Fibroblast of skin of back (primary cell): ENCODE measurements at regions not wholly inside any gene's neighbourhood (a gene's known extent, or its start where the extent isn't known, plus 50 kb on each side); places are given as distances from the start of the nearest gene placed in this dataset.
"Not testable (repeated sequence)": the region's sequence is repeated elsewhere in the genome, so short reads cannot be mapped to it uniquely, and the experiment has no call there.

Experiments
- DNase-seq: peaks from one replicate; pipeline ENCODE4 v3.0.0-alpha.2; 2013

GRCh38 chr2:129417041-129417440, 562.4 kb upstream of the RAB6C start:
- DNase-seq = not testable (repeated sequence)

DNA sequence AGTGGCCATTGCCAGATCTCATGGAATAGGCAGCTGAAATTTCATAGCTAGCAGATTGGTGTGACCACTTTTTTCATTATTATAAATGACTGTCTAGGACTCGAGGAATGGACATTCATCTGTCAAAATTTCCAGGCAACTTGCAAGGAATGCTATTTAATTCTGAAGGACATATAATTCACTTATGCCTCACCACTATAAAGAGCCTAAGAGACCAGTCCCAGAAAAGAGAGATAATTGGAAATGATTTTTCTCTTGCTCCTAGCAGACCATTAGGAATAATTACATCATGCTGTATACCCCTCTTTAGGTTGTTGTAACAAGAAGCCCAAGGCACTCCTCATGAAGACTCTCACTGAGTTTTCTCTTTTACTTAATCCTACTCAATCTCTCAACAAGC, 557.4 kb upstream of the RAB6C start:
- DNase-seq = no peak

- DNase-seq = no peak
Measured at GRCh38 chr2:129428086-129428660, 551.3 kb upstream of the RAB6C start.

GRCh38 chr2:129430911-129431310, 548.6 kb upstream of the RAB6C start:
- DNase-seq = no peak

- no peak for DNase-seq
Measured at GRCh38 chr2:129431881-129432280, 547.6 kb upstream of the RAB6C start.

DNA sequence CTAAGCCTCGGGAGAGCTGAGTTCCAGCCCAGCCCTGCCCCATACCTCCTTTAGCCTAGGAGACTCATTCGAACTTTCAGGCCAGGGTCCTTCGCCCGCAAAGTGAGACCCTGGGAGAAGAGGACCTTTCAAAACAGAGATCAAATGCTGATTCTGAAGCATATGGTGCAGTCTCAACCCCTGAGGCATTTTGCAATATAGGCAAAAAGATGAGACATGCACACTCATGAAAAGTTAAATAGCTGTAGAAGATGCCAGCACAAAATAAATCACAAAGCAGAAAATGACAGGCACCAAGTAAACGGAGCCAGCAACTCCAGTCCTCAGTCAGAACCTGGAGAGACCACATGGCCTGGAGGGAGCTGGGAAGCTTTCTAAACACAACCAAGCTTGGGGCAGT, 542.7 kb upstream of the RAB6C start:
- DNase-seq = no peak

GRCh38 chr2:129437725-129438124, 541.7 kb upstream of the RAB6C start:
- DNase-seq = no peak

DNA sequence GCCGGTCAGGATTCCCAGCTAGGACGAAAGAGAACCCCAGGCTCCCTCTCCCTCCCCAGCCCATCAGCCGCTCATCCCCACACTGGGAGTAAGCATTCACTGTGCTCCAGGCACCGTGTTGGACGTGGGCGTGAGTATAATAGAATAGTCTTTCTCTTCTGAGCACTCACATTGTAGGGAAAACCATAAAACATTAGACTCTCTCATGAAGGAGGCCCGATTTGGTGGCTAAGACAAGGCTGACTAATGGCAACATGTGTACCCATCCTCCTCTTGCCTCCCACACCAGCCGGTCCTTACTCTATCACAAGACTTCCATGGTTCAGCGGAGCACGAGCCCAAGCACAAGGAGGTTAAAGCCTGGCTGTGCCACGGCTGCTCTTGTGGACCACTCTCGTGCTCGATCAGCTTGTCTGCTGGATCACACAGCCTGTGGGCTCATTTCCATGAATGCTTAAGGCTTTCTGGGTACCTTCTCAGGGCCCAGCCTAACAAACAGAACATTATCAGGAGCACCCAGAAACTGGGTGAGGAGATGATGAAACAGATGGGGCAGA, 540.9 kb upstream of the RAB6C start:
- no peak for DNase-seq

DNA sequence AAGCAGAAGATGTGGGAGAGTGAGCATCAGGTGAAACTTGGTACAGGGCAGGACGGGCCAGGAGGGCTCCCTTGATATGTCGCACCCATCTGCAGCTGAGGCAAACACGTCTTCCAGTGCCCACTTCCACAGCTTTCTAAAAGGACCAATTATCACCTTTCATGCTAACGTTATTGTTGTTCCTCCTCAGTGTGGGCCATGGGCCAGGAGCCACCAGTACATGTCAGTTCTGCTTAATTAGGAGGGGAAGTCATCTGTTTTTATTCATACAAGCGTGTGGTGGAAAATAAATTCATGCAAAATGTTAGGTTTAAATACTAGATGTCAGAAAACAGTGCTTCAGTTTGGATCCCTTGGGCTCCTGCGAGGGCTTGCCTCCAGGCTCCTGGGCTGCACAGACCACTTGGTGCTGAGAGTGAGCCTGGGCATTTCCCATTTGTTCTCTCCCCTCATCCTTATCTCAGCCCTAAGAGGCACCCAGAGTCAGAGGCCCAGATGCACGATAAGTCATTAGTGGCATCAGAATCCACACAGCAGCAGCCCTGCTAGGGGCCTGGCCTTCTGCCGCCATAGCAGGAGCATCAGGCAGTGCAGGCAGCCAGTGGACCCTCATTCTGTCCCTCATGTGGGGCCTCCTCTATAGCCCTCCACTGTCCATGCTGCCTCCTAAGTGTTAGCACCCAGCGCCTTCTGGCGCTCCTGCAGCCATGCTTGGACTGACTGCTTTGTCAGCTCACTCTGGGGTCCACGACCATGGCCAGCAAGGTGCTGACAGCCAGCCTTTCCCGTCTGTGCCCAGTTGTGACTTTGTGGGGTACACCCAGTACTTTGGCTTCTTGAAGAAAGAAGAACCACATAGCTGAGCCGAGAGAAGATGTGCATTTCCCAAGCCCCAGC, 539.8 kb upstream of the RAB6C start:
- DNase-seq = no peak

DNA sequence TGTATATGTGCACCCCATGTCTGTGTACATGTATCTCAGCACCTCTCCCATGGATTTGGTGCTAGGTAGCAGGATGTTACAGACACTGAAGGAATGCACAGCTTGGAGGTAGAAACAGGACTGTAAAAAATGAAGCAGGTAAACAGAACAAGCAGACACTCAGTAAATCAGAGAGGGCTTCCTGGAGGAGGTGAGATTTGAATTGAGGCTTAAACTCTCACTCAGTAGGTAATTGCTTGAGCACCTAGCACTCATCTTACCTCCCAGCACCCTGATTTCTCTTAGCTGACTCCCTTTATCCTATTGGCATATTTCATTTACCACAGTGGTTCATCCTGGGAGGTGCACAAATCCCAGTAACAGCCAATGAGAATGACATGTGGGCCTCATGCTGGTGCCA, 537.9 kb upstream of the RAB6C start:
- no peak for DNase-seq

- DNase-seq = no peak
Measured at GRCh38 chr2:129443235-129443864, 536.1 kb upstream of the RAB6C start.

DNA sequence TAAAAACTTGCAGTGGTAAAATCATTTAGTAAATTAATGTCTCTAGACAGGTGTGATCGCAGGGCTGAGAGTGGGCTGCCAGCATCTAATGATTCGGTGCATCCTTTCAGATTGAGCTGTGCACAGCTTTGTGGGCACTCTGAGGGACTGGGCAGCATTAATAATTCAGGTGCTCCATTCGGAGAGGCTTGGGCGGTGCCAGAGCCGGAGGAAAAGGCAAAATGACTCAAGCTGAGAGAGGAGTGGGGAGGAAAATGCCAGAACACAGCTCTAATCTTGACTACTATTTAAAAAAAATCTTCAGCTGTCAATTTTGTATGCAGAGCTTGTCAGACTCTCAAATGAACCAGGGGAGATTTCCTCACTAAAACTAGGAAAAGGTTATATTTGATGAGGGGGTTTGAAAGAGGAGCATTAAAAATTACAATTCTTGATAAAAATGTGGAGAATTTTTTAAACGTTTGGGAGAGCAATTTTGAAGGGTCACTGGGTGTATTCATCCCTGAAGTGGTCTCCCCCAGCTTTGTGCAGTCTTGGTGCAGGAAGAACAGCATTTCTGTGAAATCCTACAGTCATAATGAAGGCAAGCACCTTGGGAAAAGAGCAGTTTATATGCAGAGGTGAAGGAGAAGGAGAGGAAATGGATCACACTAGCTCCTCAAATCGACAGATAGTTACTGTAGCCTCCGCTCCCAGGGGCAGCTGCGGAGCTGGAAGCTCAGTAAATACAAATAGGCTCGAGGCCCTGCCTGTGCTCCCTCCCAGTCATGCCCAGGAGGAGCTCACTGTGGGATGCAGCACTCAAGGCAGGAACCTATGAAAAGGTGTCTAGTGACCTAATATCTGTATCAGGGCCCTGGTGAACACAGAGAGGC, 535.4 kb upstream of the RAB6C start:
- no peak for DNase-seq

DNA sequence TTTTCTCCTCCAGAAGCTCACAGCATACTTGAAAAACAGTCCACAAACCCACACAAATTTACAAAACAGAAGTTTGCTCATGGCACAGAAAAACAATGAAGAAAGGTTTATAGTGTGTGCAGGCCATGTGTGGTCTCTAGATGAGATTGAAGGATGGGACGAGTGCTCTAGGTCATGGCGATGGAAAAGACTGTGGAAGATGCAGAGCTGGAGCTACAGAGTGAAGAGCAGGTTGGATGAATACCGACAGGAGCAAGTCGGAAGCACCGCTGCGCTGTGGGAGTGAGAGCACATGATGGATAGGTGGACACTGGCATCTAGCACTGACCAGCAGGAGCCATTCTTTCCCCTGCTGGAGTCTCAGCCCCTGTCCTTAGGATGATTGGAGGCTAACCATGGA, 534.7 kb upstream of the RAB6C start:
- DNase-seq = no peak

DNA sequence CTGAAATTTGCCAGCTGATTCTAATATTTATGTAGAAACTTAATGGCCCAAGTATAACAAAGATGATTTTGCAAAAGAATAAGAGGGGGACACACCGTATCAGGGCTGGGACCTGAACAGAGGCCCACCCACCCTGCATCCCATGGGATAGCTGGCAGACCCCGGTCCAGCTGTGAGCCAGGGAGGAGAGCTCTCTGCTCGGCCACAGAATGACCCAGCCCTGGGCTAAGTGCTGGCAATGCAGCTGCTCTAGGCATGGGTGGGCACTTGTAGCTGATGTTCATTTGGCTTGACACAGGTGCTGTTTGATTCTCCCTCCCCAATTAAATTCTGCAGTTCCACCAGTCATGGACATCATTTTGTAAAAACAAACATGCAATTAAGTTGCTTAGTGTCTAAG, 522.8 kb upstream of the RAB6C start:
- no peak for DNase-seq

- no peak for DNase-seq
Measured at GRCh38 chr2:129457277-129457818, 522.1 kb upstream of the RAB6C start.

- no peak for DNase-seq
Measured at GRCh38 chr2:129458006-129458405, 521.5 kb upstream of the RAB6C start.

DNA sequence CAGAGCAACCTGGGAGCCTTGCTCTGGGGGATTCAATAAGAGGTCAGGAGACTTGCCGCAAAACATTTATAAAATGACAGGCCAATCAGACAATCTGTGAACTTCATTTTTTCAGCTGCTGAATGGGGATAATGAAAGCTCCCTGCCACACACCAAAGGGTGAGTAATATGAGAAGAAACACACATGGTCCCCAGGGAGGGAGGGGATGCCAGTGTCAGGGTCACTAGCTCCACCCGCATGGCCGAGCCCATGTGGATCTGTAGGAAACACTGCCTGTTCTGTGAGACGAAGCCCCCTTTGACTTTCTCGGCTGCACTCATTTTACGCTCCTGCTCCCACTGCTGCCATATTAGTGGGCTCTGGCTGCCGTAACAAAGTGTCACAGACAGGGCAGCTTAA, 521.0 kb upstream of the RAB6C start:
- no peak for DNase-seq

DNA sequence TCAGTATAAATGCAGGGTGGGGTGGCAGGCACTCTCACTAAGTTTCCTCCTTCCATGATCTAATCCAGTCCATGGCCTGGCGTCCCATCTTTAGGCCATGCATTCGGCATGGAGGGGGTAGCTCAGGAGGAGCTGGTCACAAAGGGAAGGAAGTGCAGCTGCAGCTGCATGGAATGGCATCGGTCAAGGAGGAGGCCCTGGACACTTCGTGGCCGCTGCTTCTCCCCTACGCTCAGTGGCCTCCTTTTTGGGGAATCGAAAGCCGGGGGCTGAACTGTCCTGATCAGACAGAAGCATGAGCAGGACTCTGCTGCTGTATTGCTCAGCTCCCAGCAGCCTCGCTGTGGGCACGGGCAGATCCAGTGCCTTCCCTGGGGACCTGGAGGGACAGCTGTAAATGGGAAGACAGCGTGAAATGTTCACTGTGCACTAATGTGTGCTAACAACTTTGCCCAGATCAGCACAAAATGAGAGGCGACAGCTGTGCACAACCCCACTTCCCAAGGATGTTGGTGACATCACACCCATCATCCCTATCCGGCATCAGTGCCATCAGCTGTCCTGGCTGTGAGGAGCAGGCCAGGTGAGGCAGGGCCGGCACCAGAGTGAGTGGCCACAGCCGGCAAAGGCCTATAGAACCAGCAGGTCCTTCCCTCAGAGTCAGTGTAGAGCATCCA, 520.1 kb upstream of the RAB6C start:
- DNase-seq = no peak

GRCh38 chr2:129459881-129460280, 519.6 kb upstream of the RAB6C start:
- no peak for DNase-seq

- DNase-seq = no peak
Measured at GRCh38 chr2:129460299-129461198, 518.9 kb upstream of the RAB6C start.

DNA sequence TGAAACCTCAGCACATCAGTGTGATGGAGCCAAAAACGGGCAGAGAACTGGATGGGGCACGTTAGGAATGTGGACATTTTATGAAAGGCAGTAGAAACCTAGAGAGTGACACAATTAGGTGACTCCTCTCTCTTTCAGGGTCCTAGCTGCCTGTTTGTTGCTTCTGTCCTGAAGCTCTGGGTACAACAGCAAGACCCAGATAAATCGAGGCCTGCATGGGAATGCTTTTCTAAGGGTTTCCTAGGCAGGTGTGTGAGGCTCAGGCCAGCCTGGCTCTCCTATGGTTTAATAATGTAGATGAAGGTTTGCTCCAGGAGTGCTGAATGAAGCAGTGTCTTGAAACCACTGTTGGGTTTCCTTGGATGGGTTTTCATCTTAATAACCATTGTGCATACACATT, 517.1 kb upstream of the RAB6C start:
- DNase-seq = no peak
